Body of pancreas (tissue), 4 donors: ENCODE measurements at regions not wholly inside any gene's neighbourhood (a gene's known extent, or its start where the extent isn't known, plus 50 kb on each side); places are given as distances from the start of the nearest gene placed in this dataset.

ENCODE experiments used
- CTCF ChIP-seq, 7 experiments: fragments of 450-650 bp in 4 of 7; fragments of 200-600 bp in 3 of 7; sonication (generic) in 3 of 7; IDR thresholded peaks; one replicate each; pipeline ENCODE4 v1.5.1; 2016 to 2019; ENCODE audit warnings: antibody characterized with exemption in 7 of 7
- POLR2A ChIP-seq, 3 donors: fragments of 450-650 bp; IDR thresholded peaks; one replicate each; pipeline ENCODE4 v1.6.1; 2016; ENCODE audit warnings: antibody characterized with exemption in 3 of 3, mild to moderate bottlenecking in 2 of 3

DNA sequence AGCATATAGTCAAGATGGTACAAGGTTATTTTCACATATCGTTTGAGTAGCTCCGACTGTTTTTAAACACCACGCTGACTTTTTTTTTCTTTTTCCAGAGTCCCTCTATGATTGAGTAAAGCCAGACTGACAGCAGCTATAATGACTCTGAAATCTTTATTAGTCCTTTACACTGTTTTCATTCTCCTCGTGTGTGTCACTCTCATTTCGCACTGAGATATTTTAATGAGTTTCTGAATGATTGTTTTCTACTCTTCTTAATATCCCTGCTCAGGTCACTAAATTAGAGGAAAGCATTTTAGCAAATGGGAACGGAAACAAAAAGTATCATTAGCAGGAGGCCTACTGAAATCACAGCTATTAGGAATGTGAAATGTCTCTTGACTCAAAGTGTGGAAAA lies 162.3 kb upstream of the MTPN start:
- TF ChIP-seq CTCF (IDR thresholded peaks at IDR 0.05) (no peak), POLR2A (IDR thresholded peaks at IDR 0.05) (no peak)
